H1 (cell line): ENCODE measurements at regions not wholly inside any gene's neighbourhood (a gene's known extent, or its start where the extent isn't known, plus 50 kb on each side); places are given as distances from the start of the nearest gene placed in this dataset.

Experiments
- CTCF ChIA-PET: fragments of 300-600 bp; sonication (Branson Sonifier 250); formaldehyde crosslinking; loops from one replicate; lab custom pipeline; 2021; ENCODE audit not compliant: partially characterized antibody; lab: Charles Lee
- POLR2A ChIA-PET: fragments of 300-600 bp; sonication (Branson Sonifier 250); formaldehyde crosslinking; loops from one replicate; lab custom pipeline; 2021; ENCODE audit warnings: inconsistent platforms; ENCODE audit not compliant: partially characterized antibody; lab: Charles Lee
- DNase-seq, 2 experiments: peaks; one replicate each; pipeline versions ENCODE4 v3.0.0 to v3.0.0-alpha.2; 2010 to 2022; ENCODE audit warnings: low spot score in 2 of 2, low read depth in 1 of 2, mixed read lengths in 1 of 2
- FAIRE-seq: peaks from 2 replicates; lab custom pipeline; 2011; peaks lifted over from hg19 to GRCh38; lab: Jason Lieb, UNC
- H2AFZ ChIP-seq: 2 replicates; pipeline ENCODE4 v1.8.1; 2012; ENCODE audit warnings: low read length, inconsistent platforms
- H2AK5ac ChIP-seq: 2 replicates; pipeline ENCODE4 v1.6.1; 2013; ENCODE audit warnings: low read depth, low read length
- H2BK120ac ChIP-seq: replicated peaks from 2 replicates; pipeline ENCODE3; 2013; ENCODE audit warnings: low read depth, low read length, inconsistent platforms
- H2BK12ac ChIP-seq: 2 replicates; pipeline ENCODE4 v1.6.1; 2013; ENCODE audit warnings: low read depth, low read length
- H2BK15ac ChIP-seq: 2 replicates; pipeline ENCODE4 v1.6.1; 2013; ENCODE audit warnings: low read length
- H2BK20ac ChIP-seq: 2 replicates; pipeline ENCODE4 v1.6.1; 2013; ENCODE audit warnings: low read length
- H2BK5ac ChIP-seq: 2 replicates; pipeline ENCODE4 v1.6.1; 2013; ENCODE audit warnings: low read depth, low read length
- H3K14ac ChIP-seq: 2 replicates; pipeline ENCODE4 v1.6.1; 2013; ENCODE audit warnings: inconsistent platforms; ENCODE audit not compliant: insufficient read length
- H3K18ac ChIP-seq: 2 replicates; pipeline ENCODE4 v1.6.1; 2013; ENCODE audit warnings: low read length; ENCODE audit errors: extremely low read depth
- H3K23ac ChIP-seq: 2 replicates; pipeline ENCODE4 v1.6.1; 2013; ENCODE audit warnings: inconsistent platforms; ENCODE audit not compliant: insufficient read length
- H3K23me2 ChIP-seq: 2 replicates; pipeline ENCODE4 v1.6.1; 2013; ENCODE audit warnings: low read depth, low read length
- H3K27ac ChIP-seq: 2 replicates; pipeline ENCODE4 v1.6.1; 2011; ENCODE audit warnings: low read depth, low read length, inconsistent platforms
- H3K27me3 ChIP-seq, 4 experiments: replicated peaks in 1 of 4; 1 replicate in 1 of 4; 2 replicates in 3 of 4; pipeline versions ENCODE4 v1.6.1 to v1.8.1; 2011 to 2013; ENCODE audit warnings: low read length in 3 of 4, mild to moderate bottlenecking in 3 of 4, inconsistent platforms in 2 of 4, mixed read lengths in 2 of 4, moderate library complexity in 1 of 4; ENCODE audit not compliant: control insufficient read depth in 3 of 4, insufficient read depth in 3 of 4; ENCODE audit errors: extremely low read depth in 1 of 4
- H3K36me3 ChIP-seq, 4 experiments: 2 replicates each; pipeline versions ENCODE4 v1.6.1 to v1.8.1; 2011 to 2013; ENCODE audit warnings: mild to moderate bottlenecking in 4 of 4, low read length in 3 of 4, moderate library complexity in 2 of 4, control low read depth in 1 of 4, inconsistent platforms in 1 of 4; ENCODE audit not compliant: insufficient read depth in 4 of 4, control insufficient read depth in 2 of 4
- H3K4ac ChIP-seq: replicated peaks from 2 replicates; pipeline ENCODE3; 2013; ENCODE audit warnings: low read length, low read depth, mixed read lengths, inconsistent platforms; ENCODE audit not compliant: insufficient read length
- H3K4me1 ChIP-seq, 4 experiments: replicated peaks in 1 of 4; 1 replicate in 1 of 4; 2 replicates in 3 of 4; pipeline versions ENCODE4 v1.6.1 to v1.8.1; 2011 to 2013; ENCODE audit warnings: low read length in 3 of 4, inconsistent platforms in 2 of 4, mixed read lengths in 1 of 4; ENCODE audit not compliant: insufficient read depth in 4 of 4, control insufficient read depth in 3 of 4
- H3K4me2 ChIP-seq, 2 experiments: 2 replicates each; pipeline versions ENCODE4 v1.6.1 to v1.8.1; 2011 to 2013; ENCODE audit warnings: low read depth in 2 of 2, low read length in 2 of 2, control low read depth in 1 of 2, inconsistent platforms in 1 of 2, mild to moderate bottlenecking in 1 of 2; ENCODE audit not compliant: insufficient read depth in 1 of 2
- H3K4me3 ChIP-seq, 4 experiments: fragments of 200-600, 300-600 bp in 1 of 4; sonication (generic), shearing (Covaris generic), sonication (Bioruptor Twin) in 1 of 4; 2 replicates each; pipeline versions ENCODE4 v1.5.1 to v1.8.1; 2011 to 2016; ENCODE audit warnings: low read length in 4 of 4, low read depth in 3 of 4, control low read depth in 2 of 4, inconsistent platforms in 2 of 4, mild to moderate bottlenecking in 2 of 4, mixed read lengths in 1 of 4, moderate library complexity in 1 of 4; ENCODE audit not compliant: insufficient read depth in 2 of 4; ENCODE audit errors: extremely low read depth in 1 of 4
- H3K56ac ChIP-seq: replicated peaks from 2 replicates; pipeline ENCODE3; 2013; ENCODE audit warnings: low read depth, mild to moderate bottlenecking, mixed read lengths, low read length, inconsistent platforms; ENCODE audit not compliant: insufficient read length
- H3K79me1 ChIP-seq: 2 replicates; pipeline ENCODE4 v1.6.1; 2013; ENCODE audit warnings: low read depth, low read length, control low read depth
- H3K79me2 ChIP-seq, 2 experiments: 2 replicates each; pipeline versions ENCODE4 v1.6.1 to v1.8.1; 2012 to 2013; ENCODE audit warnings: low read length in 2 of 2, mild to moderate bottlenecking in 2 of 2, inconsistent platforms in 1 of 2; ENCODE audit not compliant: insufficient read depth in 2 of 2, control insufficient read depth in 1 of 2
- H3K9ac ChIP-seq, 4 experiments: replicated peaks in 1 of 4; 1 replicate in 1 of 4; 2 replicates in 3 of 4; pipeline versions ENCODE4 v1.6.1 to v1.8.1; 2011 to 2013; ENCODE audit warnings: low read depth in 3 of 4, low read length in 3 of 4, control low read depth in 2 of 4, mild to moderate bottlenecking in 2 of 4, moderate library complexity in 2 of 4, inconsistent platforms in 1 of 4; ENCODE audit errors: extremely low read depth in 1 of 4
- H3K9me3 ChIP-seq, 2 experiments: 2 replicates each; pipeline versions ENCODE4 v1.6.1 to v1.8.1; 2012 to 2013; ENCODE audit warnings: mild to moderate bottlenecking in 2 of 2, moderate library complexity in 2 of 2, control low read depth in 1 of 2, inconsistent platforms in 1 of 2, low read depth in 1 of 2, low read length in 1 of 2, mixed read lengths in 1 of 2; ENCODE audit not compliant: insufficient read depth in 2 of 2
- H4K20me1 ChIP-seq, 2 experiments: replicated peaks in 1 of 2; 2 replicates each; pipeline versions ENCODE3 to v1.8.1; 2011 to 2013; ENCODE audit warnings: inconsistent platforms in 2 of 2, low read length in 2 of 2, mild to moderate bottlenecking in 1 of 2; ENCODE audit not compliant: insufficient read depth in 2 of 2, control insufficient read depth in 1 of 2
- H4K5ac ChIP-seq: 2 replicates; pipeline ENCODE4 v1.6.1; 2013; ENCODE audit warnings: low read length, low read depth, mixed read lengths, inconsistent platforms; ENCODE audit not compliant: insufficient read length
- H4K8ac ChIP-seq: 2 replicates; pipeline ENCODE4 v1.8.0; 2013; ENCODE audit warnings: mild to moderate bottlenecking, moderate library complexity, low read length, inconsistent platforms; ENCODE audit not compliant: insufficient read depth; ENCODE audit errors: extremely low read depth
- H4K91ac ChIP-seq: replicated peaks from 2 replicates; pipeline ENCODE3; 2013; ENCODE audit warnings: low read length, mixed read lengths, inconsistent platforms; ENCODE audit not compliant: insufficient read length
- CEBPB ChIP-seq: IDR thresholded peaks from 2 replicates; pipeline ENCODE4 v1.6.1; 2012; ENCODE audit warnings: low read depth, low read length
- JUN ChIP-seq: IDR thresholded peaks from 2 replicates; pipeline ENCODE4 v1.6.1; 2011; ENCODE audit warnings: low read depth, mild to moderate bottlenecking, improper control_type of control experiment, low read length
- SUZ12 ChIP-seq: fragments of 200-600 bp; sonication (generic); IDR thresholded peaks from 2 replicates; pipeline ENCODE4 v1.6.1; 2012; ENCODE audit warnings: mild to moderate bottlenecking, inconsistent platforms, low read length, moderate library complexity, mixed read lengths
- WGBS, 2 experiments: shearing (Covaris generic) in 1 of 2; methylation state at CpG; one replicate each; pipeline versions ENCODE4 v1.1.6 to v1.1.7; 2013 to 2015; ENCODE audit warnings: low lambda C conversion rate in 2 of 2, mixed read lengths in 2 of 2, inconsistent platforms in 1 of 2, low coverage in 1 of 2, missing lambda C conversion rate in 1 of 2; ENCODE audit not compliant: insufficient replicate concordance in 2 of 2, insufficient coverage in 1 of 2, insufficient read length in 1 of 2; ENCODE audit errors: extremely low coverage in 1 of 2, missing lambda C conversion rate in 1 of 2; 5-methylcytosine and 5-hydroxymethylcytosine counted together
- TF ChIP-seq, protein P1 (sequence below): IDR thresholded peaks from 2 replicates; pipeline ENCODE4 v1.6.1; 2011; ENCODE audit warnings: low read length, improper control_type of control experiment

DNA sequence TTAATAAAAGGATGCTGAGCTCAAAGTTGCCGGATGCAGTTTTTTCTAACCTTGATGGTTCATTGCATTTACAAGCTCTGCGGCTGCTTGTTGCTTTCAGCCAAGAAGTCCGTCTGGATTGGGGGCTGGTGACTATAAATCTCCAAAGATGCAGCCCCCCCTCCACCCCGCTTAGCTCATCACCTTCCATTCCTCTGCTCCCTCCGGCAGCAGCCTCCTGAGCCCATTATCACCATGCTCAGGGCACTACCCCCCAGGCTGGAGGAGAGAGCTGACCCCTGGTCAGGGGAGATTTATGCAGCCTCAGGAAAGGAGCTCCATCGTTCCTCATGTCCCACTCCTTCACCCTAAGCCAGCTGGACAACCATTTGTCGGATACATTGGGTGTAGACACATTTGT lies 55.3 kb upstream of the ZRANB1 start:
- no peak overlapping the region for H3K18ac ChIP-seq
- no peak overlapping the region for H3K27ac ChIP-seq
- H2AFZ ChIP-seq: no peak overlapping the region
- H3K23ac ChIP-seq: no peak overlapping the region
- no peaks in the 10 kb centered on the region for H3K79me2 ChIP-seq
- no peak overlapping the region for H4K91ac ChIP-seq
- H2BK15ac ChIP-seq: no peak overlapping the region
- POLR2A ChIA-PET: interaction anchor here (1.1 to 1.5 kb wide), 2 partner anchors 31 to 72 kb away, joined by 3 read pairs; no protein-coding TSS in a partner anchor
- H3K23me2 ChIP-seq: no peaks in the 10 kb centered on the region
- H2BK20ac ChIP-seq: no peak overlapping the region
- no peak overlapping the region for H3K4ac ChIP-seq
- no peaks in the 10 kb centered on the region; a peak in 1 of 7 replicates for H3K4me1 ChIP-seq
- no peak for DNase-seq
- no peak overlapping the region for H4K5ac ChIP-seq
- peaks cover 0 to 2% of the 10 kb centered on the region in 2 experiments for H4K20me1 ChIP-seq
- no peak overlapping the region for H2BK12ac ChIP-seq
- WGBS, 2 experiments: 92% methylated on average over 7 of the region's 7 CpGs; no CpG with 5 or more reads in 1 of the 2 experiments
- H3K14ac ChIP-seq: no peak overlapping the region
- H2AK5ac ChIP-seq: no peak overlapping the region
- CTCF ChIA-PET: interaction anchor here (0.6 to 1.3 kb wide), 6 partner anchors 8 to 357 kb away, joined by 3 to 6 read pairs (median 5); no protein-coding TSS in a partner anchor
- H3K4me3 ChIP-seq: no peak overlapping the region
- no peaks in the 10 kb centered on the region for H3K36me3 ChIP-seq
- H3K27me3 ChIP-seq: no peaks in the 10 kb centered on the region
- H3K79me1 ChIP-seq: no peaks in the 10 kb centered on the region
- no peak for FAIRE-seq
- H3K9me3 ChIP-seq: no peaks in the 10 kb centered on the region
- H2BK120ac ChIP-seq: no peak overlapping the region
- no peak overlapping the region for H2BK5ac ChIP-seq
- H3K9ac ChIP-seq: no peak overlapping the region
- H3K4me2 ChIP-seq: no peak overlapping the region
- H4K8ac ChIP-seq: no peak overlapping the region; the same call in 1 of the 2 replicates
- no peak overlapping the region for H3K56ac ChIP-seq
- TF ChIP-seq, protein P1, sequence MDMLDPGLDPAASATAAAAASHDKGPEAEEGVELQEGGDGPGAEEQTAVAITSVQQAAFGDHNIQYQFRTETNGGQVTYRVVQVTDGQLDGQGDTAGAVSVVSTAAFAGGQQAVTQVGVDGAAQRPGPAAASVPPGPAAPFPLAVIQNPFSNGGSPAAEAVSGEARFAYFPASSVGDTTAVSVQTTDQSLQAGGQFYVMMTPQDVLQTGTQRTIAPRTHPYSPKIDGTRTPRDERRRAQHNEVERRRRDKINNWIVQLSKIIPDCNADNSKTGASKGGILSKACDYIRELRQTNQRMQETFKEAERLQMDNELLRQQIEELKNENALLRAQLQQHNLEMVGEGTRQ: no peak
- no peak for TF ChIP-seq CEBPB
- no peak for TF ChIP-seq SUZ12
- TF ChIP-seq JUN: no peak
